Activated T-cell treated with anti-CD3 and anti-CD28 coated beads for 4 hours (primary cell): ENCODE measurements at regions not wholly inside any gene's neighbourhood (a gene's known extent, or its start where the extent isn't known, plus 50 kb on each side); places are given as distances from the start of the nearest gene placed in this dataset.

Experiments used
- DNase-seq: peaks from one replicate; pipeline ENCODE4 v3.0.0-alpha.2; 2020

DNA sequence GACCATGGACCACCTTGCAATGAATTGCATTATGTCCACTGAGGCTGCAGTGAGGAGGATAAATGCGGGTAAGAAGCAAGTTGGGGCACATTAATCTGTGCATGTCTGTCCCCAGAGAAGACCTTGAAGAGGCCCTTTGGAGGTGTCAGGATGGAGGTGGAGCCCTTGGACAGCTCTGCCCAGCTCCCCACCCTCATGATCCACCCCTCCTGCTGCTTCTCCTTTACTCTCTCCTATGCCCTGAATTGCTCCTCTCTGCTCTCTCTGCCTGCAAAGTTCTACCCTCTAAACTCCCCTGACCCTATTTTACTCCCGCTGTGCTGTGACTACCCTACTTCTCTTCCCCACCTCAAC is 292.4 kb upstream of the USP24 start:
- no peak for DNase-seq

- DNase-seq, result no peak
Measured at GRCh38 chr1:55506740-55507577, 291.8 kb upstream of the USP24 start.

GRCh38 chr1:55505326-55505725 is 290.2 kb upstream of the USP24 start:
- DNase-seq, result no peak

GRCh38 chr1:55504306-55504731 is 289.2 kb upstream of the USP24 start:
- no peak for DNase-seq

DNA sequence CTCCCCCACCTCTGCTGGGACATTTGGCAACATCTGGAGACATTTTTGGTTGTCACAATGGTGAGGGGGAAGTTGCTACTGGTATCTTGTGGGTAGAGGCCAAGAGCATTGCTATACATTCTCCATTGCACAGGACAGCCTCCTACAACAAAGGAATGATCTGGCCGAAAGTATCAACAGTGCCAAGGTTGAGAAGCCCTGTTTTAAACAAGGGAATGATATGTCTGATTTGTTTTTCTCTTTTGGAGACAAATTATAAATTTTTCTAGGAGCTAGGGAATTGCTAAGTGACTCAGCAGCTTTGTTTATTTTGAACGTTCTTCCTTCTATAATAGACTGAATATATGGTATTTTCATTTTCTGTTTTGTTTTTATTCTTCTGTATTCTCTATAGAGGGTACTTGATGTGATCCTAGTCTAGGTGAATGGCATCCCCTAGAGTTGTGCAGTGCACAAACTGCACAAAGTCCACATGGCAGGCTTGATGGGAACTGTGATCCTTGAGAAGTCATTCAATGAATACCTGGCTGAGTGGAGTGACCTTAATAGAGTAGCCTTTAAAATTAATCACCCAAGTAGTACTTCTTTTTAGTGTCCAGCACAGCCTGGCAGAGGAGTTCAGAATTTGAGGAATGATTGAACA is 288.6 kb upstream of the USP24 start:
- no peak for DNase-seq

- no peak for DNase-seq
Measured at GRCh38 chr1:55500601-55501000, 285.4 kb upstream of the USP24 start.

DNA sequence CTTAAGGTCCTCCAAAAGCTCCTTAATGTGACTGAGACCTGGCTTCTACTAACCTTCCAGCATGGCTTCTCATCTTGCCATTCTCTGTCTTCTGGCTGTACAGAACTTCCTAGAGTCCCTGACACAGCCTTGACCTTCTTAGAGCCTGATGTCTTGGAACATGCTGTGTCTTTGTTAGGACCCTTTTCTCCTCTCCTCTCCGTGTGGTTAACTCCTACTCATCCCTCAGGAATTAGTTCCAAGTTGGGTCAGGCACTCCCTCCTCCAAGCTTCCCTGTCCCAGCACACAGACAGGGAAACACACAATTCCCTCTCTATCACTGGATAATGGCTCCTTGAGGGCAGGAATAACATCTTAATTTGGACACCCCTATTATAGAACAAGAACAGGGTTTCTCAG is 275.4 kb upstream of the USP24 start:
- no peak for DNase-seq

DNA sequence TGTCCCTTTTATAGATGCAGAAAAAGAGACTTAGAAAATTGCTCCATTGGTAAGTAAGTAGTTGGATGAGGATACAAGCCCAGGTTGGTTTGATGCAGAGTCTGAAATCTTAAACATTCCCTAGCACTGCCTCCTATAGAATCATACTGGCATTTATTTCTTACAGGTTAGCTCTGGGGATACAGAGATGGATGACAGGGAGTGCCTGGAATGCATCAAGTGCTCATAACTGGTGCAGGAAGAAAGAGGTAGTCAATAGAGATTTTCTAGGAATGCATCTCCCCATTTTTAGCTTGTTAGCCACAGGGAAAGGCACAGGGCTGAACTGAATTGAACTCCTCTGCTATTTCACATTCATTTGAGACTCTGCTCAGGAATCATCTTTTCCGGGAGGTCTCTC is 269.0 kb upstream of the USP24 start:
- no peak for DNase-seq

GRCh38 chr1:55483523-55483922 is 268.4 kb upstream of the USP24 start:
- DNase-seq, result no peak

DNA sequence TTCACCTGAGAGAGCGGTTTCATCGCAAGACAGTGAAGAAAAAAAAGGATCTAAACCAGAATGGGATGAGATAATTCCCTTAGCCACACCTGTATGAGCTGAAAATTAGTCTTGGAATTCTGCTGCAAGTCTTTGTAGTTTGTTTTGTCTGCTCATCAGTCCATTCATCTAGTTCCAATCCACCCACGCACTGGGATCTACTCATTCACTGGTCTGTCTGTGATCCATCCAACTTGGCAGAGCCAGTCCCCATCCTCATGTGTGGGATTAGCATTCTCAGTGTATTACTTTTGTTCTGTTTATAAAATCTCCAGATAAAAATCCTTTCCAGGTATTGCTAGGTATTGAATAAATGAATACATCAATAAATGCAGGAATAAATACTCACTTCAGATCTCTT is 266.5 kb upstream of the USP24 start:
- DNase-seq, result no peak

DNA sequence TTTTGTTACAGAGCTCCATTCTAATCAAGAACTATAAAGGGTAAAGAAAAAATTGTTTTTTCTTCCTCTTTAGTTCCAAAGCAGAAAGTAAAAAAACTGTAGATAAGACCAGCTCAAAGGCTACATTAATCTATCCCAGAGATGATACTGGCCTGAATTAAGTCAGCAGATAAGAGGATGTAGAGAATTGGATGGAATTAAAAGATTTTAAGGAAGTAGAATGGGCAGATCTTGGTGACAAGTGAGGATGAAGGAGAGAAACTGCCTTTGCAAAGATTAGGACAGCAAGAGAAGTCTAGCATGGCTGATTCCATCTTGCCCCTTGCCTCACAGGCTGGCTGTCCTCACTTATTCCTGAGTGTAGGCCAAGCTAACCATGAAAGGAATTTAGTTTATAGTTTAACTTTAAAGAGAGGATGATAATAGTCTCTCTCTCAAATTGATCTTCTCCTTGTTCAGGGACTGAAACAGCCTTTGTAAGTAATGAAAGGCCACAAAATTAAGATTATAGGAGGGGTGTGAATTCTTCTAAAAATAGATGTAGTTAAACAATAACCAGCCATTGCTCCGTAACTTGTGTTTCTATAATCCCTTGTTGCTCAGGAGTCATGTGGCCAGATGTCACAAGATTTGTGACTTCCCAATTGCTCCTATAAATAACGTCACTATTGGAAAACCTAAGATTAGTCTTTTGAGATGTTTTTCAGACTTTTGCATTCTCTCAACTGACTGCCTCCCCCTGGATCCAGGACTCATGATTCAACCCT is 265.0 kb upstream of the USP24 start:
- no peak for DNase-seq

DNA sequence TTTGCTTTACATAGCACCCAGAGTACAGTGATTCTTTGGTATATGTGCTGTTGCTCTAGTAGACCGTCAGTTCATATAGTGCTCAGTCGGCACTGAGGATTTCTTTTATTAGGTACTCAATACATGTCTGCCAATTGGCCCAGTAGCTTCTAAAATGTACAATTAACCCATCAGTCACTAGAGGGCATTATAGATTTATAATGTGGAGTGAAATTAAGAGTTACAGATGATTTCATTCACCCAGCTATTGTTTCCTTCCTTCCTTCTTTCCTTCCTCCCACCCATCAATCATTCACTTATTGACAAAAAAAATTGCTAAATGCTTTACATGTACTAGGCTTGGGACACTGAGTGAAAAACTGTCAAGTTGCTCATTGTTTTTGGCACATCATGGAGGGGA is 263.6 kb upstream of the USP24 start:
- DNase-seq, result no peak

DNA sequence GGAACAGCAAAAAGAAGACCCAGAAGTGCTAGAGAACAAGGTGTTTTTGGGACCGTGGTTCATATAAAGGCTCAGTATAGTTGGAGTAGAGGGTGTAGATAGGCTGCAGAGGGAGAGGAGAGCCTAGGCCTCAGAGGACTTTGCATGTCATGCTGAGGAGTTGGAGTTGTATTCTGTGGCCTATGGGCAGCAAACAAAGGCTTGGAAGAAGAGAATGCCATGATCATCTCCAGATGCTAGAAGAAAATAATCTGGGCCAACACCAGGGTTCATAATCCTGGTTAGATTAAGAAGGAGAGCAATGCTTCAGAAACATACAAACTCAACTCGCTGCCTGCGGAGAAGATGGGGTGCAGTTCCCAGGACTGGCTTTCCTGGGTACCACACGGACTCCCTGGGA is 262.8 kb upstream of the USP24 start:
- DNase-seq, result no peak

DNA sequence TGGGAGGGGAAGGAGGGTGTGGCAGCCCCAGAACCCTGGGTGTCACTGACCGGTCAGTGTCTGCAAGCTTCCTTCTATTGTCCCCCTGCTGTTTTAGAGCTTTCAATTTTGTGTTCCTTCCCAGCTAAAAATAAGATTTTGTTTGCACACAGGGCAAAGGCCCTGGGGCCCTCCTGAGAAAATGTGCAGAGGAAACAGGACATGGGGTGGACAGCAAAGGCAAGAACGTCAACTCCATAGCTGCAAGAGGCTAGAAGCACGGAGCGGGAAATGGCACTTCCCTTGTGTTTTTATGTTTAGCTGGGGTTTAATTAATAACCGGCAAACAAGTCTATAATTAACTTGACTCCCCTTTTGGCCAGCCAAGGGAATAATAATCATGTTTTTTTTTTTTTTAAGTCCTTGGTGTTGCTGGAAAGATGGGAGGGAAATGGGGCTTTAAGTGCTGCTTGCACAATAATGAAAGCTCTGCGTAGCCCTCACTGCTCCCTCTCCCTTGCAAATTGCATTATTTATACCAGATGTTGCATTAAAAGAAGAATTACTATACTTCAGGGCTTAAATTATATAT is 261.4 kb upstream of the USP24 start:
- no peak for DNase-seq

DNA sequence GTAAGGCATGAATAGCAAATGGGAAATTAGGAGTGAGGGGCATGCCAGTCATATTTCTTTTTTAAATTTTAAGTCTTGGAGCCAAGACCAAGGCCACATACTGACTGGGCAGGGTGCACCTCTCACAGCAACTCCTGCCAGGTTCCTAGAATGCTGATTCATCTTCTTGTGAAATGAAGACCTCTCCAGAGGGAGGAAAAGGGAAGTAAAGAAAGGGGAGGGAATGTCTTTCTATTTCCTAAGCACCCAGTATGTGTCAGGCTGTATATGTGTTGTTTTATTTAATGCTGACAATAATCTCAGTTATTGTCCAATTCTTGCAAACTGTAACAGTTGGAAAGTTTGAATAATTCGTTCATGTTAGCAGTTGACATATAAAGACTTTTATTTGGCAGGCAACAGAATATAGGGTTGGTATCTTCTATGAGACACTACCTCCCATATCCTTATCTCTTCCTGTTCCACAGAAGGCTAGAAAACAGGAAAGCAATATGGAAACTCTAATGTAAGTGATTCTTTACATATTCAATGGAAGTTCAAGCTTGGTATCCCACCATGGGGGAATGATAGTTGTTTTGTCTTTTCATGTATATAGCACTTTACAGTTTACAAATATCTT is 259.1 kb upstream of the USP24 start:
- no peak for DNase-seq

DNA sequence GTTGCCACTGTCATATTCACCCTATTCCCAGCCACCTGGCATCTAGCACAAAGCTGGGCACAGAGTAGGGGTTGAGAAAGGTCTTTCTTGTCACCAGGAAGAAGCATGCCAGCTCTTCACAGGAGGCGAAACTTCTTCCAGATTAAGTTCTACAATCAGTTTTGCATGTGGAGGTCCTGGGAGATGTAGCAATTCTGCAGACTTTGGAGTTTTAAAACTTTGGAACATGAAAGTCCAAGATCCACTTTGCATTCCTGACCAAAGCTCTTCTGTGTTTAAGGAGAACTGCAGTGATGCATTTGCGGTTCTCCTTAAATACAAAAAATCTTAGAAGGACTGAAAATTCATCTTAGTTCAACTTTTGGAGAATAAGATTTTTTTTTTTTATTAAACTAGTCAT is 258.5 kb upstream of the USP24 start:
- no peak for DNase-seq

DNA sequence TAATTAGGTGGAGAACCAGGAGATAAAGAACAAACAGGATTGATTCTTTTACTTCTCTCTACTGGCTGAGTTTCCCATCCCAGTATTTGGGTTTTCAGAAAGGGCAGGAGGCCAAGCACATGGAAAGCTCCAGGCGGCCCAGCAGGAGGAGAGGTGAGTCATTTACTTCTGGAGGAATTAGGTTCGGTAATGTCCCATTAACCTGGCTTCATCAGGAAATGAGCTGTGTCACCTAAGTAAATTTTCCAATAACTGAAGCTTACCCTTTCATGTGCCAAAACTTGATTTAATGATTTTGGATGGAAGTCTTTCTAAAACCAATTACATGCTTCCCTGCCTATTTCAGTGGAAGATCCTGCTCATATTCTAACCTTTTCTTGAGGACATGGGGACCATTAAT is 257.6 kb upstream of the USP24 start:
- DNase-seq, result no peak

GRCh38 chr1:55472115-55472514 is 257.0 kb upstream of the USP24 start:
- DNase-seq, result no peak

- no peak for DNase-seq
Measured at GRCh38 chr1:55468142-55468795, 253.1 kb upstream of the USP24 start.

DNA sequence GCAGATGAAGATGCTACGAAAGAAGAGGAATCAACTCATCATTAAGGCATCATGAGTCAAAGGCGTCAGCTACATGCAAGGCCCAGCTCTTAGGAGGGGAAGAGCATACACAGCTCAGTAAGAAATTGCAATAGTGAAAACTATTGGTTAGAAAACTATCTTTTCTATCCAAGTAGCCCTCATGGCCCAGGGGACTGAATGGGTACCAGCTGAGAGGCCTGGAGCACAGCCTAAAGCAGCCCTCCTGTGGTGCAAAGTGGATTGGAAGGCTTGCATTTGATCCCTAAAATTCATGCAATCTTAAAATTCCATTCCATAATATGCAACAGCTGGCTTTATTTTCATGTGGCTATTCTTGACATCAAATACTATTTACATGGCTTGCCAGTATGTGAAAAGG is 251.8 kb upstream of the USP24 start:
- DNase-seq, result no peak

DNA sequence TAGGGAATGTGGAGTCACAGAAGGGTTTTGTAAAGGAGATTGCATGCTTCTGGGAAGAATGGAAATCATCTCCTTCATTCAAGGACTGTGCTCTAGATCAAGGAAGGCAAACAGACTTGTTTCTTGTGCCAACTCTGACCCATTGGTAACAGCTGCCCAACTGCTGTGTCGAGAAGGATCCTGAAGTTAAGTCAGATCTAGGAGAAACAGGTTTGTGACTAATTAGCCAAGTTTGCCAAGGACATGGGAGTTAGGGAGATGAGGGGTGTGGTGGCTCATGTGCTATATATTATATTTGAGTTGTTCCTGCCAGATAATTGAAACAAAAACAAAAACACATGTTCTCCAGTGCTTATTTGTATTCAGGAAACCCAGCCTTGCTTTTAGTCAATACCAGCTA is 251.2 kb upstream of the USP24 start:
- DNase-seq, result no peak

DNA sequence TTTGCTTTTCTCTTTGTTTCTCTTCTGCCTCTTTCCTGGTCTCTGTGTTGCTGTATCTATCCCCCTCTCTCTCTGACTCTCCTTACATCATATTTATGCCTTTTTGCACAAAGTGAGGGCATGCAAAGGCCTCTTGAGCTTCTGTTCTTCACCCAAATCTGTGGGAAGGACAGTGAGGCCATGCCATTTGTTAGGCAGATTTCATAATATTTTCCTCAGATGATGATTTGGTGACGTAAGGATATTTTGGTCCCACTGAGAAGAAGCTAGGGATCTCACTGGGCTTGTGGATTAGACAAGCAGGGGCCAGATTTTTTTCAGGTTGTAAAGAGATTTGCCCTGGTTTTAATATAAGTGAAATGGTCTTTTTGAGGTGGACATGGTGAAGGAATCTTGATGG is 249.4 kb upstream of the USP24 start:
- no peak for DNase-seq
